WI38 (cell line): ENCODE measurements at regions not wholly inside any gene's neighbourhood (a gene's known extent, or its start where the extent isn't known, plus 50 kb on each side); places are given as distances from the start of the nearest gene placed in this dataset.

Source experiments
- H3K4me3 ChIP-seq: 2 replicates; pipeline ENCODE4 v1.5.1; 2011; ENCODE audit warnings: low read depth, mild to moderate bottlenecking, control low read depth, low read length
- CTCF ChIP-seq: IDR thresholded peaks from 2 replicates; pipeline ENCODE4 v1.5.1; 2012; ENCODE audit warnings: low read depth, mild to moderate bottlenecking, control low read depth, low read length

GRCh38 chr6:86255973-86256372 is 613.3 kb upstream of the SYNCRIP start:
- no peak for TF ChIP-seq CTCF

GRCh38 chr6:86251106-86251505 is 608.4 kb upstream of the SYNCRIP start:
- H3K4me3 ChIP-seq: no peak overlapping the region

More at GRCh38 chr6:86255973-86256372, 613.3 kb upstream of the SYNCRIP start:
- no peak overlapping the region for H3K4me3 ChIP-seq

GRCh38 chr6:86217906-86218305 is 575.2 kb upstream of the SYNCRIP start:
- no peak overlapping the region for H3K4me3 ChIP-seq
- TF ChIP-seq CTCF: no peak

More at GRCh38 chr6:86251106-86251505, 608.4 kb upstream of the SYNCRIP start:
- no peak for TF ChIP-seq CTCF

GRCh38 chr6:86215323-86215722 is 572.6 kb upstream of the SYNCRIP start:
- no peak for TF ChIP-seq CTCF
- H3K4me3 ChIP-seq: no peak overlapping the region

GRCh38 chr6:86205980-86206379 is 563.3 kb upstream of the SYNCRIP start:
- no peak for TF ChIP-seq CTCF
- no peak overlapping the region for H3K4me3 ChIP-seq

- no peak for TF ChIP-seq CTCF
- H3K4me3 ChIP-seq: no peak overlapping the region
These were observed 560.4 kb upstream of the SYNCRIP start for GRCh38 chr6:86203044-86203443.

GRCh38 chr6:86193821-86194220 is 551.1 kb upstream of the SYNCRIP start:
- no peak for TF ChIP-seq CTCF
- H3K4me3 ChIP-seq: no peak overlapping the region
